ENCODE measurements at regions not wholly inside any gene's neighbourhood (a gene's known extent, or its start where the extent isn't known, plus 50 kb on each side); places are given as distances from the start of the nearest gene placed in this dataset.

- H3K79me2 ChIP-seq (ENCODE audit: insufficient read depth, low read length), result no peaks in the 10 kb centered on the region
- 0% methylated on average over 2 of the region's 7 CpGs for WGBS (ENCODE audit: low lambda C conversion rate)
- H3K27ac ChIP-seq (ENCODE audit: extremely low read length, insufficient read depth, low read length), result no peak overlapping the region
- H4K20me1 ChIP-seq (ENCODE audit: insufficient read depth, low read length), result no peaks in the 10 kb centered on the region
- no peak overlapping the region for H3K4me3 ChIP-seq (replicated peaks in 1 of 3; ENCODE audit: insufficient read depth in 1 of 3, low read depth in 2 of 3, low read length in 3 of 3)
- H3K27me3 ChIP-seq (ENCODE audit: control insufficient read depth in 1 of 2, insufficient read depth in 2 of 2, low read length in 2 of 2), result peaks cover 3 to 49% of the 10 kb centered on the region in 2 experiments; a peak in 4 of 5 replicates
- no peak for FAIRE-seq
- no peak for ATAC-seq
- intact Hi-C loops (cut with micrococcal nuclease; ENCODE audit: unreplicated experiment) (no loop called here), in situ Hi-C loops (cut with HindIII; ENCODE audit: extremely low pct_ligation_motif_present, low pct_unique_long_range_greater_than_20kb) (no loop called here)
- no peaks in the 10 kb centered on the region for H3K9me3 ChIP-seq (ENCODE audit: low read length)
- H2AFZ ChIP-seq (ENCODE audit: low read length), result no peak overlapping the region
- no peak for DNase-seq (ENCODE audit: low spot score)
- BruUV-seq (replicated peaks), result no TSS peak
- H3K4me2 ChIP-seq (ENCODE audit: low read depth, low read length), result no peak overlapping the region
- H3K36me3 ChIP-seq (replicated peaks in 1 of 2; ENCODE audit: control insufficient read depth in 1 of 2, insufficient read depth in 2 of 2, low read length in 2 of 2), result no peaks in the 10 kb centered on the region
- no peaks in the 10 kb centered on the region for H3K4me1 ChIP-seq (ENCODE audit: insufficient read depth, low read length)
- no peak for TF ChIP-seq ZBTB38 (CRISPR knock-in tag; IDR thresholded peaks at IDR 0.05)
- TF ChIP-seq, protein P1, sequence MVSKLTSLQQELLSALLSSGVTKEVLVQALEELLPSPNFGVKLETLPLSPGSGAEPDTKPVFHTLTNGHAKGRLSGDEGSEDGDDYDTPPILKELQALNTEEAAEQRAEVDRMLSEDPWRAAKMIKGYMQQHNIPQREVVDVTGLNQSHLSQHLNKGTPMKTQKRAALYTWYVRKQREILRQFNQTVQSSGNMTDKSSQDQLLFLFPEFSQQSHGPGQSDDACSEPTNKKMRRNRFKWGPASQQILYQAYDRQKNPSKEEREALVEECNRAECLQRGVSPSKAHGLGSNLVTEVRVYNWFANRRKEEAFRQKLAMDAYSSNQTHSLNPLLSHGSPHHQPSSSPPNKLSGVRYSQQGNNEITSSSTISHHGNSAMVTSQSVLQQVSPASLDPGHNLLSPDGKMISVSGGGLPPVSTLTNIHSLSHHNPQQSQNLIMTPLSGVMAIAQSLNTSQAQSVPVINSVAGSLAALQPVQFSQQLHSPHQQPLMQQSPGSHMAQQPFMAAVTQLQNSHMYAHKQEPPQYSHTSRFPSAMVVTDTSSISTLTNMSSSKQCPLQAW (CRISPR knock-in tag; IDR thresholded peaks at IDR 0.05), result no peak
- CTCF ChIA-PET (ENCODE audit: low intra/inter-chr PET ratio, low total read pairs), result no interaction called here
- no peak overlapping the region for H3K9ac ChIP-seq (ENCODE audit: insufficient read depth, low read depth, low read length)
- POLR2A ChIA-PET, result no interaction called here
Measured at GRCh38 chr18:78794071-78794430, 185.6 kb upstream of the SALL3 start.

GRCh38 chr18:78796693-78797455, 182.7 kb upstream of the SALL3 start:
- ATAC-seq, result no peak
- in situ Hi-C loops (cut with HindIII; ENCODE audit: extremely low pct_ligation_motif_present, low pct_unique_long_range_greater_than_20kb) (no loop called here), intact Hi-C loops (cut with micrococcal nuclease; ENCODE audit: unreplicated experiment) (no loop called here)
- H3K4me3 ChIP-seq (replicated peaks in 1 of 3; ENCODE audit: insufficient read depth in 1 of 3, low read depth in 2 of 3, low read length in 3 of 3), result no peak overlapping the region
- H3K4me2 ChIP-seq (ENCODE audit: low read depth, low read length), result no peak overlapping the region
- no peaks in the 10 kb centered on the region for H3K36me3 ChIP-seq (replicated peaks in 1 of 2; ENCODE audit: control insufficient read depth in 1 of 2, insufficient read depth in 2 of 2, low read length in 2 of 2)
- WGBS (ENCODE audit: low lambda C conversion rate), result 72% methylated on average over 61 of the region's 67 CpGs
- FAIRE-seq, result no peak
- H2AFZ ChIP-seq (ENCODE audit: low read length), result no peak overlapping the region
- DNase-seq (ENCODE audit: low spot score), result no peak
- H3K79me2 ChIP-seq (ENCODE audit: insufficient read depth, low read length), result no peaks in the 10 kb centered on the region
- no peaks in the 10 kb centered on the region for H3K9me3 ChIP-seq (ENCODE audit: low read length)
- CTCF ChIA-PET (ENCODE audit: low intra/inter-chr PET ratio, low total read pairs), result no interaction called here
- no peaks in the 10 kb centered on the region for H4K20me1 ChIP-seq (ENCODE audit: insufficient read depth, low read length)
- peaks cover 1 to 43% of the 10 kb centered on the region in 2 experiments; a peak in 4 of 5 replicates for H3K27me3 ChIP-seq (ENCODE audit: control insufficient read depth in 1 of 2, insufficient read depth in 2 of 2, low read length in 2 of 2)
- POLR2A ChIA-PET, result no interaction called here
- H3K9ac ChIP-seq (ENCODE audit: insufficient read depth, low read depth, low read length), result no peak overlapping the region
- no peaks in the 10 kb centered on the region for H3K4me1 ChIP-seq (ENCODE audit: insufficient read depth, low read length)
- no peak overlapping the region for H3K27ac ChIP-seq (ENCODE audit: extremely low read length, insufficient read depth, low read length)
- no TSS peak for BruUV-seq (replicated peaks)
- no peak for TF ChIP-seq KDM3A (CRISPR knock-in tag; IDR thresholded peaks at IDR 0.05; ENCODE audit: low read depth)
- TF ChIP-seq NCOR1 (IDR thresholded peaks at IDR 0.05; ENCODE audit: borderline replicate concordance, low read length), result no peak
- TF ChIP-seq ZFY (CRISPR knock-in tag; IDR thresholded peaks at IDR 0.05), result no peak
- no peak for TF ChIP-seq ZSCAN21 (CRISPR knock-in tag; IDR thresholded peaks at IDR 0.05; ENCODE audit: borderline replicate concordance)
- no peak for TF ChIP-seq RFX1 (IDR thresholded peaks at IDR 0.05)
- no peak for TF ChIP-seq FOXK1 (CRISPR knock-in tag; IDR thresholded peaks at IDR 0.05; ENCODE audit: borderline replicate concordance, low read depth)
- TF ChIP-seq ZNF530 (CRISPR knock-in tag; IDR thresholded peaks at IDR 0.05; ENCODE audit: low read depth), result no peak

All from HepG2 (cell line).